Sigmoid colon (tissue), 4 donors: ENCODE measurements at regions not wholly inside any gene's neighbourhood (a gene's known extent, or its start where the extent isn't known, plus 50 kb on each side); places are given as distances from the start of the nearest gene placed in this dataset.

Source experiments
- POLR2A ChIP-seq, 2 donors: fragments of 450-650 bp; IDR thresholded peaks; one replicate each; pipeline ENCODE4 v1.6.1; 2016; ENCODE audit warnings: antibody characterized with exemption in 2 of 2, mild to moderate bottlenecking in 2 of 2, moderate library complexity in 2 of 2
- POLR2AphosphoS5 ChIP-seq, 4 donors: sonication (generic); formaldehyde crosslinking; IDR thresholded peaks; one replicate each; pipeline ENCODE4 v1.6.1; 2017; ENCODE audit warnings: antibody characterized with exemption in 4 of 4
- TF ChIP-seq, protein P1 (sequence below), 4 experiments: fragments of 450-650 bp in 3 of 4; fragments of 200-600 bp in 1 of 4; IDR thresholded peaks; one replicate each; pipeline ENCODE4 v1.5.1; 2016 to 2019; ENCODE audit warnings: antibody characterized with exemption in 4 of 4, mild to moderate bottlenecking in 3 of 4, moderate library complexity in 2 of 4

DNA sequence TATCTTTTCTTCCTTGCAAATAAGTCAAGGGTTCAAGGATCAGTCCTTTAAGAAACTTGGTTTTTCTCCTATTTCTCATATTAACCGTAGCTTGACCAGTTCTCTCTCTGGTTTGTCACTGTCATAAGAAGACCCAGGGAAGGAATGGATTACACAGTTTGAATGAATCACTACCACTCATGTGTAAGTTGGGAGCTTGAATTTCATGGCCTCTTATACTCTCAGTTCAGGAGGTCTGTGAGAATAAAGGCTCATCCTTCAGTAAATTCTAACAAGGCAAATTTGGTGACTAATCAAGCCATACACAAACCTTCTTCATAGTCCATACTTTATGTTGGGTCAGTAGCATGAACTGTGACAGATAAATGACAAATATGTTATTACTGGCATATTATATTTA, 323.1 kb upstream of the ACTBL2 start:
- TF ChIP-seq, protein P1, sequence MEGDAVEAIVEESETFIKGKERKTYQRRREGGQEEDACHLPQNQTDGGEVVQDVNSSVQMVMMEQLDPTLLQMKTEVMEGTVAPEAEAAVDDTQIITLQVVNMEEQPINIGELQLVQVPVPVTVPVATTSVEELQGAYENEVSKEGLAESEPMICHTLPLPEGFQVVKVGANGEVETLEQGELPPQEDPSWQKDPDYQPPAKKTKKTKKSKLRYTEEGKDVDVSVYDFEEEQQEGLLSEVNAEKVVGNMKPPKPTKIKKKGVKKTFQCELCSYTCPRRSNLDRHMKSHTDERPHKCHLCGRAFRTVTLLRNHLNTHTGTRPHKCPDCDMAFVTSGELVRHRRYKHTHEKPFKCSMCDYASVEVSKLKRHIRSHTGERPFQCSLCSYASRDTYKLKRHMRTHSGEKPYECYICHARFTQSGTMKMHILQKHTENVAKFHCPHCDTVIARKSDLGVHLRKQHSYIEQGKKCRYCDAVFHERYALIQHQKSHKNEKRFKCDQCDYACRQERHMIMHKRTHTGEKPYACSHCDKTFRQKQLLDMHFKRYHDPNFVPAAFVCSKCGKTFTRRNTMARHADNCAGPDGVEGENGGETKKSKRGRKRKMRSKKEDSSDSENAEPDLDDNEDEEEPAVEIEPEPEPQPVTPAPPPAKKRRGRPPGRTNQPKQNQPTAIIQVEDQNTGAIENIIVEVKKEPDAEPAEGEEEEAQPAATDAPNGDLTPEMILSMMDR (IDR thresholded peaks at IDR 0.05): no peak
- TF ChIP-seq POLR2A (IDR thresholded peaks at IDR 0.05) (no peak), POLR2AphosphoS5 (IDR thresholded peaks at IDR 0.05) (no peak)
